ENCODE measurements at regions not wholly inside any gene's neighbourhood (a gene's known extent, or its start where the extent isn't known, plus 50 kb on each side); places are given as distances from the start of the nearest gene placed in this dataset.

DNA sequence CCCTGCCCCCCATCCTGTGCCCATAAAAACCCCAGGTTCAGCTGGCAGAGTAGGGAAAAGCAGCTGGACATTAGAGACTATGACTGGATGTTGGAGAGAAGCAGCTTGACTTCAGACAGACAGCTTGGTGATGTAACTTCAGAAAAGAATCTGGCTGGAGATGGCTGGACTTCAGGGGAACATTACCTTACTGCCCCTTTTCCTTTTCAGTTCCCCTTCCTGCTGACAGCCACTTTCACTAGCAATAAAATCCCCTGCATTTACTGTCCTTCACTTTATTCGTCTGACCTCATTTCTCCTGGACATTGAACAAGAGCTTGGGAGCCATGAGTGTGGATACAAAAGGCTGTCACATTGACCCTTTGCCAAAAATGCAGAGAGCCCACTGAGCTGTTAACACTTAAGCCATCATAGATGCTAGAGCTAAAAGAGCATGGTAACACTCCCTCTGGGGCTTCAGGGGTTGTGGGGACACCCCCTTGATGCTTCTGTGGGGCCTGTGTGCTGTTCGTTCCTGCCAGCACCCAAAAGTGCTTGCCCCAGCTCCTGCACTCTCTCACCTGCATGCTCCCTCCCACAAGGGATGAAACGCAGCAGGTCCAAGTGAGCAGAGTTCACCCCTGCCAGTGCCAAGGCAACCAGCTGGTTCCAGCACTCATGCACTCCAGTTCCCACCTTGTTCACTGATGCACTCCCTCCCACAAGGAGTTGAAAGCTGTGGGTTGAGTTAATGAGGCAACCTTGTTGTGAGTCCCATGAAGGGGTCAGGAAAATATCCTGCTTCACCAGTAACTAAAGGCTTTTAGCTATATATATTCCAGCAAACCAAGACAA is 263.8 kb upstream of the NDST3 start:
- BruUV-seq (replicated peaks) = no TSS peak
- ChIA-PET CTCF (no interaction called here), POLR2A (no interaction called here)
- no peak overlapping the region for H3K27ac ChIP-seq (ENCODE audit: insufficient read depth, low read depth, low read length)
- intact Hi-C loops (cut with micrococcal nuclease) (no loop called here), dilution Hi-C loops (cut with MboI; ENCODE audit: extremely low pct_ligation_motif_present, low sequenced_read_pairs) (no loop called here)
- H3K9me1 ChIP-seq (replicated peaks; ENCODE audit: control insufficient read depth, extremely low read depth, insufficient read depth, low read length) = no peaks in the 10 kb centered on the region
- H4K20me1 ChIP-seq (replicated peaks; ENCODE audit: control insufficient read depth, extremely low read depth, insufficient read depth, low read length) = no peaks in the 10 kb centered on the region
- H3K4me3 ChIP-seq (replicated peaks in 1 of 3; ENCODE audit: insufficient read depth in 1 of 3, low read depth in 1 of 3, low read length in 3 of 3) = no peak overlapping the region
- no peaks in the 10 kb centered on the region for H3K9me3 ChIP-seq (replicated peaks; ENCODE audit: control insufficient read depth, insufficient read depth, low read length)
- TF ChIP-seq MAX (IDR thresholded peaks at IDR 0.05; ENCODE audit: insufficient read depth, insufficient read length) (no peak), FOS (IDR thresholded peaks at IDR 0.05; ENCODE audit: borderline replicate concordance, insufficient read depth, low read length) (no peak), GATA2 (IDR thresholded peaks at IDR 0.05; ENCODE audit: insufficient read depth, insufficient read length, low read depth, low read length) (no peak), POLR2A (IDR thresholded peaks at IDR 0.05; ENCODE audit: low read depth, low read length) (no peak), POLR2AphosphoS5 (IDR thresholded peaks at IDR 0.05; ENCODE audit: insufficient read depth, low read depth, low read length) (no peak), EZH2 (IDR thresholded peaks at IDR 0.05; ENCODE audit: borderline replicate concordance, low read depth, low read length, severe bottlenecking) (no peak), JUN (IDR thresholded peaks at IDR 0.05; ENCODE audit: borderline replicate concordance, insufficient read depth, insufficient read length, low read depth) (no peak), MYC (IDR thresholded peaks at IDR 0.05; ENCODE audit: low read depth, low read length) (no peak)
- TF ChIP-seq, protein P1, sequence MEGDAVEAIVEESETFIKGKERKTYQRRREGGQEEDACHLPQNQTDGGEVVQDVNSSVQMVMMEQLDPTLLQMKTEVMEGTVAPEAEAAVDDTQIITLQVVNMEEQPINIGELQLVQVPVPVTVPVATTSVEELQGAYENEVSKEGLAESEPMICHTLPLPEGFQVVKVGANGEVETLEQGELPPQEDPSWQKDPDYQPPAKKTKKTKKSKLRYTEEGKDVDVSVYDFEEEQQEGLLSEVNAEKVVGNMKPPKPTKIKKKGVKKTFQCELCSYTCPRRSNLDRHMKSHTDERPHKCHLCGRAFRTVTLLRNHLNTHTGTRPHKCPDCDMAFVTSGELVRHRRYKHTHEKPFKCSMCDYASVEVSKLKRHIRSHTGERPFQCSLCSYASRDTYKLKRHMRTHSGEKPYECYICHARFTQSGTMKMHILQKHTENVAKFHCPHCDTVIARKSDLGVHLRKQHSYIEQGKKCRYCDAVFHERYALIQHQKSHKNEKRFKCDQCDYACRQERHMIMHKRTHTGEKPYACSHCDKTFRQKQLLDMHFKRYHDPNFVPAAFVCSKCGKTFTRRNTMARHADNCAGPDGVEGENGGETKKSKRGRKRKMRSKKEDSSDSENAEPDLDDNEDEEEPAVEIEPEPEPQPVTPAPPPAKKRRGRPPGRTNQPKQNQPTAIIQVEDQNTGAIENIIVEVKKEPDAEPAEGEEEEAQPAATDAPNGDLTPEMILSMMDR (IDR thresholded peaks at IDR 0.05; ENCODE audit: extremely low read depth in 1 of 2, insufficient read depth in 1 of 2, low read depth in 1 of 2, low read length in 2 of 2) = no peak
- H3K79me2 ChIP-seq (ENCODE audit: control insufficient read depth, insufficient read depth, low read length) = no peaks in the 10 kb centered on the region
- no peak for FAIRE-seq
- H3K4me1 ChIP-seq (ENCODE audit: control insufficient read depth, extremely low read depth, insufficient read depth, low read length) = no peaks in the 10 kb centered on the region
- no peak overlapping the region for H3K9ac ChIP-seq (replicated peaks; ENCODE audit: extremely low read depth, insufficient read depth, low read length)
- no peak overlapping the region for H3K4me2 ChIP-seq (ENCODE audit: insufficient read depth, low read length)
- H3K27me3 ChIP-seq (ENCODE audit: control insufficient read depth in 2 of 2, insufficient read depth in 2 of 2, low read length in 2 of 2) = no peaks in the 10 kb centered on the region
- no peaks in the 10 kb centered on the region for H3K36me3 ChIP-seq (ENCODE audit: control insufficient read depth in 2 of 2, extremely low read depth in 1 of 2, insufficient read depth in 2 of 2, low read length in 2 of 2)
- DNase-seq (ENCODE audit: low read depth, low spot score) = no peak
- H2AFZ ChIP-seq (ENCODE audit: low read depth, low read length) = no peak overlapping the region
